Stimulated activated CD4-positive, alpha-beta T cell treated with anti-CD3 and anti-CD28 coated beads, Interleukin-12 subunit alpha, Interleukin-12 subunit beta, amount 100 ng/mL, for 24 hours (primary cell): ENCODE measurements at regions not wholly inside any gene's neighbourhood (a gene's known extent, or its start where the extent isn't known, plus 50 kb on each side); places are given as distances from the start of the nearest gene placed in this dataset.

Source experiments
- DNase-seq, 2 experiments: peaks; one replicate each; pipeline ENCODE4 v3.0.0-alpha.2; 2020; ENCODE audit warnings: low read depth in 2 of 2

DNA sequence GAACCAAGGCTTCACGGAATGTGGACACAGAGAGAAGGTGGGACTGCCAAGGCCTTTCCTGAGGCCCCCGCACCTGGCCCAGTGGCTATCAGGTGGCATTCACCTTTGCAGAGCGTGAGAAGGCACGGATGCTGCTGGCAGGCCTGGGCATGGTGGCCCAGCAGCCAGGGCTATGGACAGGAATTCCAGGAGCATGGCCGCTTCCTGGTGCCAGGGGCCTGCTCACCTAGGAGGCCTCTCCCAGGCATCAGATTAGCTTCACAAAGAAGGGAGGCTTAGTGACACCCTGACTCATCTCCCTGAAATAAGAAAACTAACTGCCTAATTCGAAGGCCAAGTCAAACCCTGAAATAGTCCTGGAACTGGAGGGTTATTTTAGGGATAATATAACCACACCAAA is 155.8 kb downstream of the TEX29 start:
- no peak for DNase-seq

DNA sequence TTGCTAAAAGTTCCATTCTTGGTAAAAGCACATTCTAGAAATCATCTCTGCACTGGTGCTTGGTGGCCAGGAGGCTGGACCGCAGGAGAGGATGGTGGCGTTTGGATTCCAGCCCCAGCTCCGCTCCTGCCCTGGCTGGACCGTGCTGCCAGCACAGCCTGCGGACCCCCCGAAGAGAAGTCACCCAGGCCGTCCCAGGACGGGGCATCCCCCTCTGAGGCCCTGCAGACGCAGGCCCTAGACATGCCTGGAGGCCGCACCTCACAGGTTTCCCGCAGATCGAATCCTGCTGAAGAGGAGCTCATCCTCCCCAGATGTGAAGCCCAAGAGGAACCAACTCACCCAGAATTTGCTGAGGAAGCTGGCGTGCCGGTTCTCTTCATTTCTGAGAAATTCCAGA is 159.0 kb downstream of the TEX29 start:
- DNase-seq = no peak

DNA sequence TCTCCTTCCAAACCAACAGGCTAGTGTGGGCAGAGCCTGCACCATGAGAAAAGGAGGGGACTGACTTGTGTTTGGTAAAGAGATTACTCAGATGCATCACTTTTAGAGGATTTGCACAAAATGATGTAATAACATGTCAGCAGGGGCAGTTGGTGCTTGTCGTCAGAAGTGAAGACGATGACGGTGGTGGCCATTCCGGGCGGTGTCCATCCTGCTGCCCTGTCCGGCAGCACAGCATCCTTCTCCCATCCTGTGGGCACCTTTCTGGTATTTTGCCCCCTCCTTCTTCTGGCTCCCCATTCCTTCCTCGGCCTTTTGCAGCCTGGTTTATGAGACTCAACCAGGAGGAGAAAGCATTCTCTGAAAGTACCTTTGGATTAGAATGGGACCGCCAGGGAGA is 160.1 kb downstream of the TEX29 start:
- no peak for DNase-seq

DNA sequence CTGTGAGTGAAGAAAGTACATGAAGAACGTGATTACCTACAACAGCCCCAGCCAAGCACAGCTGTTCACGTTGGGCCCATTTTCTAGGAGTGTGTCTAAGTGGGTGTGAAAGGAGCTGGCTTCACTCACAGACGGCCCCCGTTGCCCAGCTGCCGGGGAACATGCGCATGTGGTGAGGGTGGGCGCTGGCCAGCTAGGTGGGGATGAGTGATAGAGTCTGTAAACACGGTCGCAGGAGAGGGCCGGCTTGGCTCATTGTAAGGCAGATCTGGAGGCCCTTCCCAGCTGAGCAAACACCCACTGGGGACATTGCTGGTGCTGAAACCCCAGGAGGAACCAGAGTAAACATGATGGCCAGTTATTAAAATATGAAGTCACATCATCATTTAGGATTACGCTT is 160.5 kb downstream of the TEX29 start:
- DNase-seq = no peak

DNA sequence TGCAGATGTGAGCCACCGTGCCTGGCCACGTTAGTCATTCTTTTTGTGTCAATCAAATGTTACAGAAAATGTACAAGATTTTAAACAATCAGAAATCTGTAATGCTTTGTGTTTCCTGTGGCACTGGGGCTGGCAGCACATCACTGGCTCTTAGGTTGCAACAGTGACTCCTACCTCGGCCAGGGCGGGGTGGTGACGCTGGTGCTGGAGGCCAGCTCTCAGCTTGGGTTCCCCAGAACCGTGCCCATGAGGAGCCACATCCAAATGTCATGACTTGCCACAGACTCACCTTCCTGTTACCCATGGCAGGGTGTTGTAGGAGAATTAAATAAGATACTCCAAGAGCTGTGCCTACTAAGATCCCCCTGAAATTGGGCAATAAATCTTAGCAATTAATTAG is 161.7 kb downstream of the TEX29 start:
- no peak for DNase-seq

DNA sequence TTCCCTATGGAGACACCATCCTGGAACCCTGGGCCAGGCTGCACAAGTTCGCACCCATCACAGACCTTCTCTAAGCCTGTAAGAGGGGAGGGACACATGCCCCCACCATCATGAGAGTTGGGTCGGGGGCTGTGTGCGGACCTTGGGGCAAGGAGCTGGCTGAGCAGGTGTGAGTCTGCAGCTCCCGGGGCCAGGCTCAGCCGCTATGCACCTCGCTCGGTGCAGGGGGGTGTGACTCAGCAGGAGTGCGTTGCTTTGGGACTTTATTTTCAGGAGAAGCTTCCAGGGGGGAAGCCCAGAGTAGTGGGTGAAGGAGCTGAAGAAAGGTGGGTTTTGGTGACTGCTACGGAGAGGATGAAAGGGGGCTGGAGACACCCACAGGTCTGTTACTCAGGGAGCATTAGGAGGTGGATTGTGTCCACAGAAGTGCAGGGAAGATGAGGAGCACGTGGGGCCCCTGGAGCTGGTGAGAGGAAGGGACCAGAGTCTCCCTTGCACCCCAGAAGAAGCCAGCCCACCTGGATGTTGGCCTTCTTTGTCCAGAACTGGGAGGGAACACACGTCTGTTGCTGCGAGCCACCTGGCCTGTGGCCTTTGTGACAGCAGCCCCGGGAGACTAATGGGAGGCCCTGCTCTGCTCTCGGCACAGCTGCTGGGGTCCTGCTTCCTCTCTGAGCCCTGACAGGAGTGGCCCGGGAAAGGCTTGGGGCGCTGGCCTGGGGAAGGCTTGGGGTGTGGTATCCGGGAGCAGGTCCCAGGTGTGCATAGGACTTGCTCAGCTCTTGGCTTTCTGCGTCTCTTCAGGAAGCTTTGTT is 162.6 kb downstream of the TEX29 start:
- DNase-seq = no peak

DNA sequence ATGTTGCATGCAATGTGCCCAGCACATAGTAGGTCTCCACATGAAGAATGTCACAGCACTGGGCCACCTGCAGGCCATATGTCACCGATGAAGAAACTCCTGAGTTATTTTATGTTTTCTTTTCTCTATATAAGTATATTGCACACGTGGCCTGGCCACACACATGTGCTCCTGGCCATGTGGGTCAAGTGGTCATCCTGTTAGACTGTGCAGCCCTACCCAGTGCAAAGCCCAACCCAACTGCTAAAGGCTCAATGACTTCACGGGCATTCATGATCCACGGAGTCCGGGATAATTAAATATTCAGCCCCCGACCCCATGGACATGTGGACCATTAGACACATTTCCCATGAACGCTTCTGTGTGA is 163.2 kb downstream of the TEX29 start:
- no peak for DNase-seq

DNA sequence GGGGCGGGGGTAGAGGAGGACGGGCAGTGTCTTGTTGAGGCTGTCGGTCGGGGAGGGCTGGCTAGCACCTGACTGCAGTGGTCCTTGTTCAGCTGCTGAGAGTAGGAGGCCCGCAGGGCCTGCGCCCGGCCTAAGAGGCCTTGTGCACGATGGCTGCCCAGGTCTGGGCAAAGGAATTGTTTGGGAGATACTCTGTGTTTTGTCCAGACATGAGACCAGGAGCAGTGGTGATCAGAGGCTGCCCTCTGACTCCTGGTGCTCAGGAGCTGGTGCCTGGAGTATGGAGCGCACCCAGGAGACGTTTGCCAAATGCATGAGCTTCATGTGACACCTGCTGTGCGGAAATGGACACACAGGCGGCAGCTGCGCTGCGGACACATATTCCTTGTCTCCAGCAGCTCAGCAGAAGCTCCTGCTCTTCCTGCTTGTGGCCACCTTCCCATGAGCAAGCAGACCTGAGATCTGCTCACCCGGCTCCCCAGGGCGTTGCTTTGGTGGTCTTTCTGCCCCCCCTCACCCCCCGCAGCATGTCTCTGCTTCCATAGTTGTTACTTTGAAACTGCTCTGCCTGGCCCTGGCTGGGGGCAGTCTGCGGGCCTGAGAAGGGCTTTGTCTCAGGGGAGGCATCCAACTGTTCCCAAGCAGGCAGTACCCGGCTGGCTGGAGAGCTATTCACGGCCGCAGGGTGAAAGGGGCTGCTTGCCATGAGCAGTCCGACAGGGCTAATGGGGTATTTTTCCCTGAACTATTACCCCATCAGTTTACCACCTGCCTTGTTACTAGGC is 163.9 kb downstream of the TEX29 start:
- no peak for DNase-seq

DNA sequence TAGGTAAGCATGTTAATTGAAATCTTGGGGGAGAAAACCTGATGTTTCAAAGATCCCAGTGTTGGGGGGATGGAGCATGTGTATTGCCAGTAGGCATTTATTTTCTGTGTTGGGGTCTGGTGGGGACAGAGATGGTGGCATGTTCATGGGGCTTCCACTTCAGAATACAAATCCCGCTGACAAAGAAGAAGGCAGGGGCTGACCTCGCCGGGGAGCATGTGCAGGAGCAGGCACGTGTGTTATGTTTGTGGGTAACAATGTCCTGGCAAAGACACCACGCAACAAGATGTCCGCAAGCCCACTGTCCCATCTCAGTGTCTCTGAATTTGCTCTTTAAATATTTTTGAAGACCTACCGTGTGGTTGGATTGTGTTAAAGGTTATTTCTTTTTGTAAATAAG is 164.5 kb downstream of the TEX29 start:
- no peak for DNase-seq

DNA sequence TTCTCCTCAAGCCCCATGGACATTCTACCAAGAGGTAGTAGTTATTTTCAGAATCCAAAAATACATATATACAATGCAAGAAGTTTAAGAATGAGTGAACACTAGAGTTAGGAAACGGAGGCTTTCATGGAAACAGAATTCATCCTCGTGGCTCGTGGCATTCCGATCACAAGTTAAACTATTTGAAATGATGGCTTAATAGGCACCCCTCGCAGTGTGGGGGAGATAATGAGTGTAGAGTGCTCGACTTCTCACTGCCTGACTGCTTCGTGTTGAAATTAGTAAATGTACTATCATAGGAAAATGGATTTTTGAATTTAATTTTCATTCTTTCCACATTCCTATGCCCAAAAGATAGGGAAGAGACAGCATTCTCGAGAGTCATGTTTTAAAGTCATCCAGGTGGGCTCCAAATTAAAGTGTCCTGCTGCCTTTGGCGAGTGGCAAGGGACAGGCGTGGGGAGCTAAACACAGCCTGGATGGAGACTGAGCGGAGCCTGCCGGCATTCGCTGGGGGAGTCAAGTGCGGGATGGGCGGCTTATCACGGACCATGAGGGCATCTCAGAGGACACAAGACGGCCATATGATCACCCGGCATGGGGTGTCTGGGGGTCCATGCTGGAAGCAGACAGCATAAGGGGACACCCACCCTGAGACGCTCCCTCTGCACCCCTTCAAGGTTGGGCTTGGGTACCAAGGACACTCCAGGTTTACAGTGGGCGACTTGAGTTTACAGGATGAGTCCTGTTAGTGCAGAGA is 165.2 kb downstream of the TEX29 start:
- no peak for DNase-seq

DNA sequence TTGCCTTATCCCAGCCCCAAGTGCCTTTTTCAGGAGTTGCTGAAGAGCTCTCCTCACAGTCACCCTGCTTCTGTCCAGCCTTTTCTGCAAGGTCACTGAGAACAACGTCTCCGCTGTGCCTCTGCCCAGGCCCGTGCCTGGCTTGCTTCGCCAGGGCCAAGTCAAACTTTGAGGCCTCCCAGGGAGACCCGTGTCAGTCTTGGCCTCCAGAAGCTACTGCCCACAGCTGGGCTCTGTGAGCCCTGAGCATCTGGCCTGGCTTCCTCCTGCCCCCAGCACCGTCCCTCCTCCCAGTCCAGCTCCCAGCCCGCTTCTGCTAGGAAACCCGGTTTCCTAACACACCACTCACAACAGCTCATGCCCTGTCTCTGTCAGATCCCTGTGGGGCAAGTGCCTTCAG is 165.9 kb downstream of the TEX29 start:
- DNase-seq = no peak

DNA sequence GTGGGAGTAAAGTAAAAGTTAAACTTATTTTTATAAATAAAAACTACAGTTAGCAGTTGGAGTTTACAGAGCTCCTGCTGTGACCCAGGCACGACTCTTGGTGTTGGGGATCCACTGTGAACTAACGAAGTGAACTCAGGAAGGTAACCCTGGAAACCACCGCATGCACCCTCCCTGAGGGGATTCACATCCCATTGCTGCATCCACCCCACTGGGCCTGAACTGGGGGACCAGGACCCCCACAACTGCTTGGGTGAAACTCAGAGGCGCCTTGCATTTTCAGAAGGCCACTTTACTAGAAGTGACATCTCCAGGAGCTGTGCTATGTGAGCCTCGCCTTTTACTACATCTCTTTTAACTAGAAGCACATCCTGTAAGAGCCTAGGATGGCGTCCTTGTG is 166.4 kb downstream of the TEX29 start:
- no peak for DNase-seq

DNA sequence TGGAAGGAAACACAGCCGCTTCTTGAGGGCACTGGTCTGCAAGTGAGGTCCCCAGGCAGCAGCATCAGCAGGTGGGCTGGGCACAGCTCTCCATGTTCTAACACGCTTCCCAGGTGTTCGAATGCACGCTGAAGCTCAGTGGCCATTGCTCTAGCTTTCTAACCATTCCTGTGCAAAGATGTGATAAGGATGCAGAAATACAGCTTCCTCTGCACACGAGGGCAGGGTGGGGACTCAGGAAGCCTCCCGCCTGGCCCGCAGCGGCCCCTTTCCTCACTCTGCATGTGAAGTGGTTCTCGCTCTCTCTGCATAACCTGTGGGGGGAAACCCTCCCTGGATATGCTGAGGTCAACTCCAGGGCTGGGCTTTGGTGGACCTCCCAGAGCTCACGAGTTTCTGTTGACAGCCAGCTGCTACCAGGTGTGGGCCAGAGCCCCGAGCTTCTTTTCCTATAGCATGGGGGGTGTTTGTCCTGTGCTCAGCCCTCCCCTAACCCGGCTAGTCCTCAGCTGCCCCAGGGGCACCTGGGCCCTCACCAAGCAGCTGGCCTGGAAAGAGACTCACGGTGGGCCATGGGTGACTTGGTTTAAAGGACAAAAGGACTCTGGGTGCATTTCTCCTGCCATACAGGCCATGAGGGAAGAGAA is 168.2 kb downstream of the TEX29 start:
- no peak for DNase-seq

DNA sequence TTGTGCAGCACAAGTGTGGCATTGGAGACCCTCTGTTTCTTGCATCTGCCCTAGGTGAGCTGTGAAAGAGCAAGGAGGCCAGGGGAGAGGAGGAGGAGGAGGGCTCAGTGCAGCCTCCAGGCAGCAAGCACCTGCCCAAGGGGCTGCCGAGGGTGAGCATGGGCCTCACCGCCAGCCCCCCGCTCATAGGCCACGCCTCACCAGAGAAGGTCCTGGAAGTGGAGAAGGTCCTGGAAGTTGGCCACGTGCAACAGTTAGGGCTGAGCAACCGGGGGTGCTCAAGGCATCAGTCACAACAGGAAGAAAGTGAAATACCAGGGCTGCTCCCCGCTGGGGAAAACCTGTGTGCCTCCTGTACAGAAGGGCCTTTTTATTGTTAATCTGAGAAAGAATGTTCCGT is 168.9 kb downstream of the TEX29 start:
- DNase-seq = no peak

DNA sequence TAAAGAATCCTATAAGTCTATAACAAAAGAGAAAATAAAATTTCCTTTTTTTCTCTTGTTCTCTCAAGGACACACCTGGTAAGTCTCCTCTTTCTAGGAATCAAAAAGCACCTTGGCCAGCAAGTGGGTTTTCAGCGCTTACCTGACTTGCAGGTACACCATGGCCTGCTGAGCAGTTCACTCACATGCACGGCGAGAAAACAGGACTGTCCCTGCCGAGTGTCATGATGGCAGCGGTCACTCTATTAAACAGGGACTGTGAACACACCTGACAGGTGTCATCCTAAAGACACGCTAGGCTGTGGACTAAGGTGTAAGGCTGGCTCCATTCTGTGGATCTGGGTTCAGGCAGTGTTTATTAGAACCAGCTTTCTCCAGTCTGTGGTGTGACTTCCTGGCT is 170.2 kb downstream of the TEX29 start:
- no peak for DNase-seq

DNA sequence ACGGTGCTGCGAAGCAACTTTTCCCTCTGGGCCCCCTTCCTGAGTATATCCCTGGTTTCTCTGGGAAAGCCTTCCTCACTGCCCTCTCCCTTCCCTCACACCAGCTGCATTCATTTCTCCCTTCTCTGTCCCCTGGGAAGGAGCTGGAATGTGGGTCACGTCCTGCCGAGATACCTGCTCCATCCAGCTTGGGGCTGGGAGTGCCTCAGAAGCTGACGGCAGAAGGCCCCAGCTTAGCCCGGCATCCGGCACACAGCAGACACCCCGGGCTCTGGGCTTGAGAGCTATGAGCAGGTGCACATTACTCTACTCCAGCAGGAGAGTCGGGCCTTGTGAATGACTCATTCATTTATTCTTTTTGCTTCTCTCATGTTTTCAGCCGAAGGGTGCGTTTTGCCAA is 170.6 kb downstream of the TEX29 start:
- no peak for DNase-seq

DNA sequence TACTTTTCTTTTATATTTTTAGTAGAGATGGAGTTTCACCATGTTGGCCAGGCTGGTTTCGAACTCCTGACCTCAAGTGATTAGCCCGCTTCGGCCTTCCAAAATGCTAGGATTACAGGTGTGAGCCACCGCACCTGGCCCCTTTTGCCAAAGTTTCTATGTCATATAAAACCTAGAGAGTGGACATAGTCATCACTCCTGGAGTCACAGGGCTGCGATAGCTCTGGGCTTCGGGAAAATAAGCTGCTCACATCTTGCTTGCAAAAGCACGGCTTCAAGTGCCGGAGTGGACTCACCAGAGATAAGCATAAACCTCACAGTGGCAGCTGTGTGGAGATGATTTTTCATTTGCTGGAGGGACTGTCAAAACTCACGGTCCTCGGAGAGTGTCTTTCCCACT is 171.2 kb downstream of the TEX29 start:
- no peak for DNase-seq

DNA sequence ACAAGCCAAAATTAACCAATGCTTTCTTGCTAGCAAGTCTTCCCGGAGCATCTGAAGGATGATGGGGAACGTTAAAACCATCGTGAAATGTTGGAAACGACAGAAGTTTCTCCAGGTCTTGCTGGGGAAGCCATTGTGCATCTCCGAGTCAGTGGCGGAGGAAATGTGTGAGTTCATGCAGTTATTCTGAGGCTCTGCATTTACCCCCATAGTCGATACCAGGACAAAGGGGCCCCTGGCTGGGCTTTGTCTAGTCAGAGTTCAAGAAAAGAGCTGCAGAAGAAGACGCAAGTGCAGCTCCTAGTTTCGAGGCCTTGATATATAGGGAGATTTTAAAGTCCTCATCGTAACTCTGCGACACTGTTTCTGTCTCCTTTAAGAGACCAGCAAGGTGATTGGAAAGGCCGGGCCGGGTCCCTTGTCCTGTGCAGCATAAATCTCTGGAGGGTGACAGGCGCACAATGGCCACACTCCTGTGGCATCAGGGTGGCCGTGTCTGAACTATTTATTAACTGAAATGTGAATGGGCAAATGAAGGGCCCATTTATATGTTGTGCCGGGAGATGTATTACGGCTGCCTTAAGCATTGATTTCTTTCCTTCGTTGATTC is 172.0 kb downstream of the TEX29 start:
- no peak for DNase-seq

DNA sequence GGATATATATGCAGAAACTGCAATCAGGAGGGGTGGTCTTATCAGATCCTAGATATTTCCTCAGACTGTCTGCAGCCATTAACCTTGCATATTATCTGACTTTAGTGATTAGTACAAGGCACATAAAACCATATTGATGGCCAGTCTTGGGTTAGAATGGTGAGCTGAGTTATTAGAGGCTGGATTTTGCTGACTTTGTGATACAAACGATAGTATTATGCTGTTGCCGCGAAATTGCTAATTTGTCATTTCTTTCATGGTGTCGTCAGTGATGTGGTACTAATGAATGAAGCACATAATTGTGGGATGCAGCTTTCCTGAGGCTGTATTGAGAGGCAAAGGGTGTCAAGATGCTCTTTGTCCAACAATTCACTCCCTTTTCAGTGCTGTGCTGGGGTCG is 172.5 kb downstream of the TEX29 start:
- no peak for DNase-seq

DNA sequence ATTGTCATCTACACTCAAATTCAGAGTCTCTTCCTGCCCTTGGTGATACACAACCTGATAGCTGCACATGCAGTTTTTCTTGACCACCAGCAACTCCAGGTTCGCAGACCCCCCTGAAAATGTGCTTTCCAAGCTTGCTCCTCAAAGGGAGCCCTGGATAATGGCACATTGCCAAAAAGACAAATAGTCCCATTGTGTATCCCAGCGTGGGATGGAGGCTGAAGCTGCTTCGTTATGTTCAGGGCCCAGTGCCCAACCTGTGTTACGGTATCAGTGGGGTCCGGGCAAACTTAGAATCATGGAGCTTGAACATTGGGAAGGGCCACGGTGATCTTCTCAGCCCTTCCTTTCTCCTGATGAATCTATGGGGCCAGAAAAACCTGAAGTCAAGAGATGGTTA is 173.0 kb downstream of the TEX29 start:
- DNase-seq = no peak

DNA sequence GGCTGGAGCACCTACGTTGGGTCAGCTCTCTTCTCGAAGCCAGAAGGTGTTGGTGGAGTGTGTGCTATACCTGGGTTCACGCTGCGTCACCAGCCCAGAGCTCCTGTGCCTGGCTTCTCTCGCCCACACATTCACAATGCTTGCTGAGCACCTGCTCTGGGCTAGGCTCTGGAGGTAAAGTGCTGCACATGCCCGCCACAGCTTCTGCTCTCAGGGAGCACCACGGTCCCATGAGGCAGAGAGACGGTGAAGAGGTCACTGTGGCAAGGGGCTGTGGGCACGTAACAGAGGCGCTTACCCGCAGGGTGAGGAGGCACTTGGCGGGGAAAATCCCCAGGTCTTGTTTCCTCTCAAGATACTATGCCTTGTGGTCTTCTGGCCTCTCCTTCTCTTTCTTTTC is 174.2 kb downstream of the TEX29 start:
- no peak for DNase-seq
